GM18868 (cell line): ENCODE measurements at regions not wholly inside any gene's neighbourhood (a gene's known extent, or its start where the extent isn't known, plus 50 kb on each side); places are given as distances from the start of the nearest gene placed in this dataset.

Source experiments
- ATAC-seq: cut with Tn5 transposase; IDR thresholded peaks from one replicate; pipeline ENCODE4 v1.9.1; 2021; ENCODE audit warnings: mild to moderate bottlenecking, moderate library complexity; ENCODE audit not compliant: unreplicated experiment

DNA sequence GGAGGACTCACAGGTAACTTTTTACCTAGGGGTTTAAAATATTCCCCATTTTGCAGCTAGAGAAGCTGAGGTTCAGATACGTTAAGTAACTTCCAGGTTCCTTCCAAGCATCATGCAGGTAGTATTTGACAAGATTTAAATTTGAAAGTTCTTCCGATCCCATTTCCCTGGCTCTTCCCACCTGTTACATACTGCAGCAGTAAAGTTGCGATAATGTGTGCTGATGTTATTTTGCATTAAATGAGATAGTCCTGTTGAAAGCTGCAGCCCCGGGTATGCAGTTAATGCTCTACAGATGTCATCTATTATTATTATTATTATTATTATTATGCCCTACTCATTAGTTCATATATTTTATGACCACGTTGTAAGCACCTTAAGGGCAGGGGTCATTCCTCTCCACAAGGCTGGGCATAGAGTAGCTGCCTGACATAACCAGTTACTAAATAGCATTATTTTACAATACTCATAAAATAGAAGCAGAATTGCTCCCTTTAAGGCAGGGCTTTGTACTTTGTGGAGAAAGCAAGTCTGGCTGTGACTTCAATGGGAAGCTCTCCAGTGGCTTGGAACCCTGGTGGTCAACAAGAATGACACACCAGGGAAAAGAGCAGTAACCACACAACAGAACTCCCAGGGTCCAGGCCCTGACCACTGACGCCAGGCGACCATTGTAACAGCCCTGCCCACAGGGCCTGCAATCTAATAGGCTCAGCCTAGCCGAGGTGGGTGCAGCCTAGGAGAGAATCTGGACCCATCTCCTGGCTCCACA is 90.8 kb upstream of the CALM2 start:
- ATAC-seq: no peak

GRCh38 chr2:47265751-47266231 is 89.5 kb upstream of the CALM2 start:
- ATAC-seq: no peak

GRCh38 chr2:47265158-47265557 is 88.8 kb upstream of the CALM2 start:
- no peak for ATAC-seq

DNA sequence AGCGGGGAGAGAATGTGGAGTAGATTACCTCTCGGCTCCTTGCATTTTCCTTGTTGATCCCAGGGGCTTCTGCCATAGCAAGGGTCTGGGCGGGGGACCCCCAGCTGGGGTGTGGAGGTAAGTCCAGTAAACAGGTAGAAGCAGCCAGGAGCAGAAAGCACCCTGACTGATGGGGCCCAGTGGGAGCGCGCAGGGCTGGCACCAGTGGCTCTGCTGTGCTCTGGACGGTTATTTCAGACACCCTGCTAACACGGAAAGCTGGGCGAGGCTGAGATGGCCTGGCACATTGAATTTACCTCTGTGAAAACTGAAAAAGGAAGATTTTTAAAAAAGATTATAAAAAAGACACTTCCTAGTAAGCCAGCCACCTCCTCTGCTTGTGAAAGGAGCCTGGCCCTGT is 88.4 kb upstream of the CALM2 start:
- ATAC-seq: no peak

GRCh38 chr2:47264143-47264542 is 87.8 kb upstream of the CALM2 start:
- ATAC-seq: no peak

DNA sequence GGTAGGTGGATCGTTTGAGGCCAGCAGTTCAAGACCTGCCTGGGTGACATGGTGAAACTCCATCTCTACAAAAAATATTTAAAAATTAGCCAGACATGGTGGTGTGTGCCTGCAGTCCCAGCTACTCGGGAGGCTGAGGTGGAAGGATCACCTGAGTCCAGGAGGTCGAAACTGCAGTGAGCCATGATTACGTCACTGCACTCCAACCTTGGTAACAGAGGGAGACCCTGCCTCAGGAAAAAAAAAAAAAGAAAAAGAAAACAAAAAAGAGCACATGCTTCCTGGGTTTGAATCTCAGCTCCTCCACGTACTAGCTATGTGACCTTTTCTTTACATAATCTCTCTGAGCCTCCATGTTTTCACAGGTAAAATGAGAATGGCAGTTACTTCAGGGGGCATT is 86.3 kb upstream of the CALM2 start:
- no peak for ATAC-seq

GRCh38 chr2:47260971-47261370 is 84.7 kb upstream of the CALM2 start:
- no peak for ATAC-seq

DNA sequence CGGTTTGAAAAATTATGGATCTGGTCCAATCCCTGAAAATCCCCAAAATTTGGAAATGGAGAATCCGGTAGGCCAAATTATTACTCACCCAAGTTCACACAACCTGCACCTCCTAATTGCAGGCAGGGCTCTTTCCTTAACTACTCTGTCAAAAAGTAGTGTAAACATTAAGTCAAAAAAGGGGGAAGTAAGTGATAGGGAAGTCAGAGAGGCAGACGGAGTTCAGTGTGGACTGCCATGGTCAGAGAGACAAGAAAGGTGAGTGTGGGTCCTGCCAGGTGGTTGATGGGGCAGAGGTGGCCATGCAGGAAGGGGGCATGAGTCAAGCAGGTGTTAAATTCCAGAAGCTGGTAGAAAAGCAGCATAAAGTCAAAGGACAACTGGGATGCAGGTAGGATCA is 83.5 kb upstream of the CALM2 start:
- no peak for ATAC-seq

GRCh38 chr2:47257946-47258348 is 81.6 kb upstream of the CALM2 start:
- peak; percentile 46 for ATAC-seq

- ATAC-seq: no peak
Measured at GRCh38 chr2:47256416-47257087, 80.2 kb upstream of the CALM2 start.

DNA sequence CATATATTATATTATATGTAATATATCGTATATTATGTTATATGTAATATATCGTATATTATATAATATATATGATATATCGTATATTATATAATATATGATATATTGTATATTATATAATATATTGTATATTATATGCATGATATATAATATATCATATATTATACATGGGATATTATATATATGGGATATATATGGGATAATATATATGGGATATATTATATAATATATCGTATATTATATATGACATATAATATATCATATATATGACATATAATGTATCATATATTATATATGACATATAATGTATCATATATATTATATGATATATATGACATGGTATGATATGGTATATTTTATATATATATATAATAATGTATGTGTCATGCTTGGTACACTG is 79.5 kb upstream of the CALM2 start:
- ATAC-seq: no peak

DNA sequence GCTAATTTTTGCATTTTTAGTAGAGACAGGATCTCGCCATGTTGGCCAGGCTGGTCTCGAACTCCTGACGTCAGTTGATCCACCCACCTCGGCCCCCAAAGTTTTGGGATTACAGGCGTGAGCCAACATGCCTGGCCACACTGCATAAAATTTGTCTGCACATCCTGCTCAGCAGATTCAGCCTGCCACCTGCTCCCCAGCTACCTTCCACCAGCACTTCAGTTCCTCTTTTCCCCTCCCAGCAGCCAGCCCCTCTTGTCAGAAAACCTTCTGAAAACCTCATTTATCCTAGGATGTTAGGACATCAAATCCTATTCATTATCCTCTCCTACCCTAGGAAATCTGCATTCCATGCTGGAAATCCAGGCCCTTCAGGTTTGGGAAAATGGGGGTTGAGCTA is 78.2 kb upstream of the CALM2 start:
- no peak for ATAC-seq

DNA sequence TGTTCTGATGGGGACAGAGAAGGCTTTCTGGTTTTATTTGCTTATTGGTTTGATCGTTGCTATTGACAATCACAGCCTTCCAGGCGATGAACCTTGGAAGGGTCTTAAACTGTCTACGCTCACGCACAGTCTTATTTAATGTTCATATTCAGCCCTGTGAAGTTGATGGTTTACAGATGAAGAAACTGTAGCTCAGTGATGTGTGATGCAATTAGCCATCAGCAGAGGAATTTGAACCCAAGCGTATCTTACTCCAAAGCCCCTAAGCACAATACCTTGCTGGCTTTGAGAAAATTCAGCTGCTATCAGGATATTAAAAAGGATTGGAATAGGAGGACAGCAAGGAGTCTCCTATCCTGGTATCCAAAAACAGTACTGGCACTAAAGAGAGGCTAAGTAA is 77.1 kb upstream of the CALM2 start:
- ATAC-seq: no peak

DNA sequence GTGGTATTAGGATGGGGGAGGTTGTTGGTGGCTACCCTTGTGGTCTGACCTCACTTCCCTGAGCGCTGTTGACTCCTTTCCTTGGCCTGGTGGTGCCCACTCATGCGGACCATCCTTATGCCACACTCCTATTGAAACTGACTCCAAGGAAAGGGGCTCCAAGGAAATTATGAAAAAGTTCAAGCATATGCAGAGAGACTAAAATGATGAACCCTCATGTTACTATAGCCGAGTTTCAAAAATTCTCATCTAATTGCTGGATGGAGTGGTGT is 75.0 kb upstream of the CALM2 start:
- ATAC-seq: no peak

DNA sequence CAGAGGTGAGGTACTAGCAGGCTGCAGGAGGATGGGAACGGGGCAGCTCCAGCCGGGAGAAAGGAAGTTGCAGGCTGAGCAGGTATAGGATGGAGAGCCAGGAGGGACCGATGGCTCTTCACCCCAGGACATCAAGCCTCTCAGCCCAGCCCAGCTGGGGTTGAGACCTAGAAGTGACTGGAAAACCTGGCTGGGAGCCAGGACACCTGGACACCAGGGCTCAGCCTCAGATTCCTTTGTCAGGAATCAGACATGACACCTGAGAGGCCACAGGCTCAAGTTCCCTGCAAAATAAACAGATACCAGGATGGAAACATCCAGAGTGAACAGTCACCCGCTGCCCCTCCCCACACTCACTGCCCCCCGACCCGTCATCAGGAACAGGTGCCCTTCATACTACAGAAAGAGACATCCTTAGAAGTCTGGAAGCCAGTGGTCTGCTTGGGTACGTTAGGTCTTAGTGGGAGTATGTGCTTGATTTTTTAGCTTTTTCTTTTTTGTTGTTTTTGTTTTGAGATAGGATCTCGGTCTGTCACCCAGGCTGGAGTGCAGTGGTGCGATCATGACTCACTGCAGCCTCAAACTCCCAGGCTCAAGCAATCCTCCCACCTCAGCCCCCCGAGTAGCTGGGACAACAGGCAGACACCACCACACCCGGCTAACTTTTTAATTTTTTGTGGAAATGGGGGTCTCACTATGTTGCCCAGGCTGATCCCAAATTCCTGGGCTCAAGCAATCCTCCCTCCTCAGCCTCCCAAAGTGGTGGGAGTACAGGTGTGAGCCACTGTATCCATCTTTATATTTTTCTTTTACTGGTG is 74.5 kb upstream of the CALM2 start:
- ATAC-seq: no peak

DNA sequence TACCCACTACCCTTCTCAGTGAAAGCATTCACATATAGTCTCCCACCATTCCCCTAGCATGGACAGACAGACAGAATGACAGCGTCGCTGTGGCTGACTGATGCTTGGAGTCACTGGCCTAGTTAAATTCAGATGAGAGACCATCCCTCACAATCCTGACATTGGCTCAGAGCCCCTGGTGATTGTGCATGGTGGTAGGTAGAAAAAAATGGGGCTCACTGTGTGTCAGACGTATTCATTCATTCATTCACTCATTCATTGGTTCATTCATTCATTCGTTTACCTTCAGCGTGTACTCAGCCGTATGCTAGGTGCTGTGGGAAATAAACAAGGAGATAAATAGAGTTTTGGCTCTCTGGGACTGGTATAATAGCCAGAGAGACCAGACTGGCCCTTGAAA is 73.6 kb upstream of the CALM2 start:
- ATAC-seq: no peak

DNA sequence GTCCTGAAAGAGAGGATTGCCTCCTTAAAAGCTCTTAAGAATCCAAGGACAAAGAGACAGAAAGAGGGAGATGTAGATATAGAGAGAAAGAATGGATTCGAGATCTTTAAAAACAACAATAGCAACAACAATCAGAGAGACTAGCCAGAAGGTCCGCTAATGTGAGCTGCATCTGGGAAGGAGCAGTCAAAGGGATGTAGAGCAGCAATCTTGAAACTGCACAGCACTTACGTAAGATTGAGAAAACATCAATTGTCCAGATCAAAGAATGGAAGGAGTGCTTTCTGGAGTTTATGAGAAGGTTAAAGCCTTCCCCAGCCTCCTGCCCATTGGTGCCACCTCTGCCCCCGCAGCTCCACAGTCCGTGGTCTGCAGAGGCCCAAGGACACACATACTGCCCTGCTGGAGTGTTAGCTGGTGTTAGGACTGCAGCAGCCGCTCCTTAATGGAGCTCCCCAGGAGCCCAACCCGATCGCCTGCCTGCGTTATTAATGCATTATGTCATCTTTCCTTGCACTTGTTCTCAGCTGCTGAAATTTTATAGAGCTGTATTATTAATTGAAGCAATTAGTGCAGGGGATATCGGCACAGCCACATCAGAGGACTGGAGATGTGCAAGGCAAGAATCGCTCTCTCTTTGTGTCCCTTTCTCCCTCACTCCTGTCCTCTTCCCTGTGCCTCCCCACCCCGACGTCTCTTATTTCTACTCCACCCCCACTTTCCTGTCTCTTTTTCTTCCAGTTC is 73.0 kb upstream of the CALM2 start:
- ATAC-seq: no peak

GRCh38 chr2:47243596-47244323 is 67.4 kb upstream of the CALM2 start:
- ATAC-seq: no peak

DNA sequence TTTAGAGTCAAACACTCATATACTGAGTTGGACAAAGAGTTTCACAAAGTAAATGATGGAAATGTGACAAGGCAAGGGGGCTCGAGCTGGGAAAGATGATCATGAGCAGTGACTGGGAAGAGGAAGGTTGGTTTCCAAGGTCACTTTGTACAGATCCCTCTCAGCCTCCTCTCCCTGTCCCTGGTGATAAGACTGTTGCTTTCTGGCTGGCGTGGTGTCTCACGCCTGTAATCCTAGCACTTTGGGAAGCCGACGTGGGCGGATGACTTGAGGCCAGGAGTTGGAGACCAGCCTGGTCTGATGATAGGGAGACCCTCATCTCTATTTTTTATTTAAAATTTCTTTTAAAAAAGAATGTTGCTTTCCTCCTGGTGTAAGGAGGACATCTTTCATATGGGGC is 65.4 kb upstream of the CALM2 start:
- ATAC-seq: no peak

DNA sequence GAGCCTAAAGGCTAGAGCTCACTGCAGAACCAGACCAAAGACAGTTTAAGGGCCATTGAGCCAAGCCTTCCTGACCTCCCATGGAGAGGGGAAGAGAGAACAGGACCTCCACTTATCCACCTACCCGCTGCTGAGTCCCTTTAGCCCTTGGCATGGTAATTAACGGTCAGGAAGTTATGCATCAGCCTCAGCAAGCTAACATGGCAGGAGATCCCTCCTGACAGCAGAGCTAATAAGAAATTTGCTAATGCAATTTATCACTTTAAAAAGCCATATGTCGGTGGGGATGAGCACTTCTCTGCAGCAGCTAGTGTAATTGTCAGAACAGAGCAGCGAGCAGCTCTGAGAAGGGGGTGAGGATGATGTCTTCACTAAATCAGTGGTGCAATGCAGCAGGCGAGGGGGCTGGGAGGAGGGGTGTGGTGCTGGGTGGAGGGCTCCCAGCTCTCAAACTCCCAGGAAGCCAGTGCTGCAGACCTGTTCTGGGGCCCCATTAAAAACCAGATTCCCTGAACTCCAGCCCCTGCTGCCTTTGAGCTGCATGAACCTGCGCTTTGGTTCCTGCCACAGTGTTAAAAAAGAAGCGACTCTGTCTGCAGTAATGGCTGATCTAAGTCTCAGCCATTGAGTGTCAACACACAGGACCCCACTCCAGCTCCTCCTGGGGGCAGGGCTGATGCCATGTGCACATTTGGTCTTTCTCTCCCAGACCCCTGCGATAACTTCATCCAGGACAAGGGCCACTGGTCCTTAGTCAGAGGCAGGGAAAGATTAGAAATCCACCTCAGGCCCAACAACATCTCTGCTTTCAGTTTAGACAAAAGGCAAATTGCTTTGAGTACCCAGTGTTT is 63.0 kb upstream of the CALM2 start:
- no peak for ATAC-seq
